ENCODE measurements at regions not wholly inside any gene's neighbourhood (a gene's known extent, or its start where the extent isn't known, plus 50 kb on each side); places are given as distances from the start of the nearest gene placed in this dataset.

- TF ChIP-seq, protein P1, sequence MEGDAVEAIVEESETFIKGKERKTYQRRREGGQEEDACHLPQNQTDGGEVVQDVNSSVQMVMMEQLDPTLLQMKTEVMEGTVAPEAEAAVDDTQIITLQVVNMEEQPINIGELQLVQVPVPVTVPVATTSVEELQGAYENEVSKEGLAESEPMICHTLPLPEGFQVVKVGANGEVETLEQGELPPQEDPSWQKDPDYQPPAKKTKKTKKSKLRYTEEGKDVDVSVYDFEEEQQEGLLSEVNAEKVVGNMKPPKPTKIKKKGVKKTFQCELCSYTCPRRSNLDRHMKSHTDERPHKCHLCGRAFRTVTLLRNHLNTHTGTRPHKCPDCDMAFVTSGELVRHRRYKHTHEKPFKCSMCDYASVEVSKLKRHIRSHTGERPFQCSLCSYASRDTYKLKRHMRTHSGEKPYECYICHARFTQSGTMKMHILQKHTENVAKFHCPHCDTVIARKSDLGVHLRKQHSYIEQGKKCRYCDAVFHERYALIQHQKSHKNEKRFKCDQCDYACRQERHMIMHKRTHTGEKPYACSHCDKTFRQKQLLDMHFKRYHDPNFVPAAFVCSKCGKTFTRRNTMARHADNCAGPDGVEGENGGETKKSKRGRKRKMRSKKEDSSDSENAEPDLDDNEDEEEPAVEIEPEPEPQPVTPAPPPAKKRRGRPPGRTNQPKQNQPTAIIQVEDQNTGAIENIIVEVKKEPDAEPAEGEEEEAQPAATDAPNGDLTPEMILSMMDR (IDR thresholded peaks at IDR 0.05): no peak
- TF ChIP-seq EP300 (IDR thresholded peaks at IDR 0.05) (no peak), POLR2A (IDR thresholded peaks at IDR 0.05; ENCODE audit: low read depth) (no peak)
These were observed 229.9 kb upstream of the STXBP5 start for GRCh38 chr6:146974351-146974750.
